Effector CD4-positive, alpha-beta T cell (primary cell): ENCODE measurements at regions not wholly inside any gene's neighbourhood (a gene's known extent, or its start where the extent isn't known, plus 50 kb on each side); places are given as distances from the start of the nearest gene placed in this dataset.
"Not testable (repeated sequence)": the region's sequence is repeated elsewhere in the genome, so short reads cannot be mapped to it uniquely, and the experiment has no call there.

Experiments
- DNase-seq: peaks from one replicate; pipeline ENCODE4 v3.0.0-alpha.2; 2020

DNA sequence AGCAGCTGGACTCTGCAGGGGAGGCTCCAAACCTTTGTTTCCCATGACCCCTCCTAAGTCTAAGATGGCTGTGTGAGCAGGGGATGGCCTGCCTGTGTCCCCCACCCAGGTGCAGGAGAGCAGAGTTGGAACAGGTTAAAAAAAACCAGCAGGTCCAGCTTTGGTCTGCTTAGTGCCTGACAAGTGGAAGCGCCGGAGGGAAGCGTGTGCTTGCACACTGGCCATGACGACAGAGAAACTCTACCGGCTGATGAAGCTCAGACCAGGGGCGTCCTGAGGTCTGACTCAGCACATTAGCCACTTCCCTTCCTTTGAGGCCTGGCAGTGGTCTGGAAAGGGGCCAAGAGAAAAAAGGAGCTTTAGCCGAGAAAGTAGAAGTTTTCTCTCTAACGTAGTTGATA, 280.1 kb downstream of the VRK1 start:
- DNase-seq: no peak

DNA sequence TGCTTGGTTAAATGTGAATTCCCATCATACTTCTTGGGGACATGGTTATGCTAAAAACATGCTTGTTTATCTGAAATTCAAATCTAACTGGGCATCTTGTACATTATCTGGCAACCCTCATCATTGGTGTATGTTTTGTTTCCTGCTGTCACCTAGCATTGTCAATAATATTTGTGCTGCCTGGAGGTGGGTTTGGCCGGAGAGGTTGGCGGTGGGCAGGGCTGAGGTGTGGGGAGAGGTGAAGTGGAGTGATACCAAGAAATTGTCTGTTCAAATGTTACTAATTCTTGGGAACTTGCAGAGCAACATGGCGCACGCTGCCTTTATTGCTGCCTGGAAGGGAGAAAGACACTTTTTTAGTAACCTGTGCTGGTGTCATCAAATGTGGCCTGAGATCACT, 280.5 kb downstream of the VRK1 start:
- DNase-seq: no peak

DNA sequence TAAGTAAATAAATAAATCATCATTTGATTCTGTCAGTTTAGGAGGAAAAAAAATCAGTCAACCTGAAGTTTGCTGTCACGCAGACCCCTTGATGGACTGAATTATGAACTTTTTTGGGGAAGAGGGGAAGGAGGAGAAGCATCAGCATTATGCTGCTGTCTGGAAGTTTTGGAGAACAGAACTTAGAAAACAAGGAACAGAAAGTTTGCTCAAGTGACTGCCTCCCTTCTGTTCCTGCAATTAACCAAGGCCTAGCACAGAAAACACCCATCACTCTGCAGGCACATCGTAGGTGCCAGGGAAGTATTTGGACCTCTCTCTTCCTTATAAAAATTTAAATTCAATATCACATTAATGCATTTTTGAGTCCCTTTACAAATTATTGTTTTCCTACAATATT, 283.8 kb downstream of the VRK1 start:
- DNase-seq: no peak

DNA sequence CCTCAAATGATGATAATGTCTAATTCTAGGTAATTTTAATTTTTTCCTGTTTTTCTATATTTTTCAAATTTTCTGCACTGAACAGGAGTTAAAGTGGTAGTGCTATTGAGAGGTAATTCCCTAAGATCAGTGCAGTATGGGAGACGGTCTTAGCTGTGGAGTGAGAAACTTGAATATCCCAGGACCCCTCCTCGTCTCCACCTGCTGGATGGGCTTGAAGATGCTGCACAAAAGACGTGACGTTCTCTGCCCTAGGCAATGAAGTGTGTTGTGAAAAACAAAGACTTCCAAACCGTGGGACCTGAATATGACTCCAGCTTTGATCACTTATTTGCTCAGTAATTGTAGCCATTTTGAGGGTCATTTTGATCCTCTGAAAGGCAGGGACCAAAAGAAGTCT, 298.1 kb downstream of the VRK1 start:
- DNase-seq: no peak

DNA sequence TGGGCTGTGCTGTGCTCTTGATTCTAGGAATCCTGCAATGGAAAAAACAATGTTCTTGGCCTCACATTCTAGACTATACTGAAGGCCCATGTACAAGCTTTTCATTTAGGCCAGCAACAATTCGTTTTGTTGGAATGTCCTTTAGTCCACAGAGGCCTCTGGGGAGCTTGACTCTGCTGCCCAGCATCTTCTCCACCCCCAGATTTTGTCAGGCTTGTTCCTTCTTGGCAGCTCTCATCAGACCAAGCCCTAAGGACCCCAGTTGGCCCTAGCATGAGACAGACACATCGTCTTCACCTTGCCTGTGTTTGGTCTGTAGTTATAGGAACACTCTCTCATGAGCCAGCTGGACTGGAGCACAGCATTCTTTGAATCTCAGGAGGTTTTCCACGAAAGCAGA, 300.1 kb downstream of the VRK1 start:
- DNase-seq: no peak

DNA sequence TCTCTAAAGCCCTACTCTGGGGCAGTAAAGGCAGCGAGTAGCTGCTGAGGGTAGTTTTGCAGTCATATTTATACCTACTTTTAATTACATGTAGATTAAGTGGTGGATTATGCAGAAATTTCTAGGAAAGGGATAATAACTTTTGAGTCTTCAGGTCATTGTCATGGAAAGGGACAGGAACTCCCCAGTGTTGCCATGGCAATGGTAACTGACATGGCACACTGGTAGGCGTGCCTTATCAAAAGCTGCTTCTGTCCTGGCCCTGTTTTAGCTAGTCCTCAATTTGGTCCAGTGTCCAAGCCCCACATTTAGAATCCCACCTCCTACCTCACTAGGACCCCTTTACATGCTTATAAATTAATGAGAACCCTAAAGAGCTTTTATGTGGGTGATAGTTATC, 303.1 kb downstream of the VRK1 start:
- no peak for DNase-seq

DNA sequence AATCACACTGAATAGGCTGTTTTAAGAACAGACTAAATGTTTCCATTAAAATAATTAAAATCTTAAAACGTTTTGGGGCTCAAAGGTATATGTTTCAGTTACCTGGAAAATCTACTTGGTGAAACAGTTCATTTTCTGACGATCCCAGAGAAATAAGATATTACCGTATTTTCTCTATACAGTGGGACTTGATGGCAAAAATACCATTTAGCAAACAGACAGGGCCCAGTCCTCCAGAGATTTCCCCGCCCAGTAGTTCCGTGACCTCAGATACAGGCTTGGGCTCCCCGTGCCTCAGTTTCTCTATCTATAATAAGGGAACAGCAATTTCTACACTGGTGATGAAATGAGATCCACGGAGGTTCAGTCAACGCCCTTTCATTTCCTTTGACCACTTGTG, 304.4 kb downstream of the VRK1 start:
- DNase-seq: no peak

DNA sequence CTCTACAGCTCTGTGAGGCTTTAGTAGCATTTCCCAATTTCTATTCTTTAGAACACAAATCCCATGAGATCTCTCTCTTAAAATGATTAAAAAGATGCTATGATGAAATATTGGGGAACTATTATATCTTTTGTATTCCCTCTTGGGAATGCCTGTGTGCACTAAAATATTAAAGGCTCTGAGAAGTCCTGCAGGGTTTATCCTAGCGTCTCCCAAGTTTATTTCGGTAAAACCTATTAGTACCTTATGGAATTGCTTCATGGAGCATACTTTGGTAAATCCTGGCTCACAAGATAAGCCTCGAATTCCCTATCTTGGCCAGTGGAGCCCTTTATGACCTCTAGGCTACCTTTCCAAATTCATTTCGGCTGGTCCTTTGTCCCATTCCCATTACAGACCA, 306.8 kb downstream of the VRK1 start:
- DNase-seq: no peak

DNA sequence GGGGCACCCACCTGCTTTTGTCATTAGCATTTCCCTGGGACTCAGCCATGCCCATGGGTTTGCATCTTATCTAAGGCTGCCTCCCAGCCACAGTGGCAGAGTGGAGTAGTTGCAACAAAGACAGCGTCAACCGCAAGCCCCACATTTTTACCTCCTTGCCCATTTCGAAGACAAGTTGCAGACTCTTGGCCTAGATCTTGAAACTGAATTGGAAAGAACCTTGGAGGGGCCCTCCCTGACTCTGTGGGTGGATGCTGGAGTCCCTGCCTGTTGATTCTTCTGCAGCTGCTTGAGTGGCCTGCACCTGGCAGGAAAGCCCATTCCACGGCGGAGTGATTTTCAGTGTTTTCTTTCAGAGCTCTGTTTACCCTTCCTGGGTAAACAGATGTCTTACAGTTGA, 309.0 kb downstream of the VRK1 start:
- no peak for DNase-seq

DNA sequence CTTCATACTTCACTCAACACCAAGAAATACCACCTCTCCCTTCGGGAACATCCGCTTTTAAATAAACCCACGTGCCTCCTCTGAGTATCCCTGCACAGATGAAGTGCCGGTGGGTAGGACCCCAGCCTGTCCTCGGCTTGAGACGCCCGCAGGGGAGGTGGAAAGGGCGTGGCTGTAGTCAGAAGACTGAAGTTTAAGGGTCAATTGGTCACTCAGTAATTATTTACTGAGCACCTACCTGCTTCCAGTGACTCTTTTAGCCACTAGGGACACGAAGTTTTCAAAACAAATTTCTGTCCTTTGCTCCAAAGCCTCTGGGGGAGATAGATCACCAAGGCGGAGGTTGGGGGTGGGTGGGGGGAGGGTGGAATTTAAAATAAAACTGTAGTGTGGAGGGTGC, 309.4 kb downstream of the VRK1 start:
- DNase-seq: no peak

DNA sequence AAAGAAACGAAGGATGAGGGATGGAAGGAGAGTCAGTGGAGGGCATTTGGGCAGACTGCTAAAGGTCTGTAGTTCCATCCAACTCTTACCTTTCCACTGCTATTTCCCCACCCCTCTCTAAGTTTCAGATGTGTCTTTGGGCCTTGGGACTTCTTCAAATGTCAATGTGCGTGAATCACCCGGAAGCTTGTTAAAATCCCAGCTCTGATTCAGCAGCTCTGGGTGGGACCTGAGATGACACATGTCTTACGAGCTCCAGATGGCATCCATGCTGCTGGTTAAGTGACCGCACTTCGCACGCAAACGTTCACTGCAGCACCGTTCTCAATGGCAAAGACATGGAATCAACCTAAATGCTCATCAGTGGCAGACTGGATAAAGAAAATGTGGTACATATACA, 309.9 kb downstream of the VRK1 start:
- DNase-seq: no peak

DNA sequence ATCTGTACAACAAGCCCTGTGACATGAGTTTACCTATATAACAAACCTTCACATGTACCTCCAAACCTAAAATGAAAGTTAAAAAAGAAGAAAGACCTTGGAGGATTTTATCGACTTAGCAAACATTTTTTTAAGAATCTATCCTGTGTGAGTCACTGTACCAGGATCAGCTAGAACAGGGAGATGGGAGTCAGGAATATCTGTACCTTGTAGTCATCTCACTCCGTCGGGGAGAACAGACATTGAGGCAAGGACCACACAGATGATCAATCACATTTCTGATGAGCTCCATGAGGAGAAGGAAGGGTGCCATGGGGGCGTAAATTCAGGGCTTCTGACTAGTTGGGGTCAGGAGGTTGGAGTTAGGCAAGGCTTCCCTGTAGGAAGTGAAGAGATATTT, 310.6 kb downstream of the VRK1 start:
- no peak for DNase-seq

DNA sequence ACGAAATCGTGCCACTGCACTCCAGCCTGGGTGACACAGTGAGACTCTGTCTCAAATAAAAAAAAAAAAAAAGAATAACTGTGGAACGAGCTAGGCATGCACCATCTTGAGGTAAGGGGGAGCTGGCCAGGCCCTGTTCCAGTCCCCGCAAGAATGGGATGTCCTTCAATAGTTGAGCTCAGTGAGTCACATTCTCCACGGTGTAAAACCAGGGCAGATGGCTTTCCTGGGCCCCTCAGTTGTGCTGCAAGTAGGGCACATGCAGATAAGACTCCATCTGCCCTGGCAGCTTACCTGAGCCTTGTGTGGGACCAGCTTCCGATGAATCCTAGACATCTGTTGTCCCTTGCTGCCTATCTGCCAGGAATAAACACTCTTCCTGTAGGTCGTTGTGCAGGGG, 312.1 kb downstream of the VRK1 start:
- DNase-seq: no peak

DNA sequence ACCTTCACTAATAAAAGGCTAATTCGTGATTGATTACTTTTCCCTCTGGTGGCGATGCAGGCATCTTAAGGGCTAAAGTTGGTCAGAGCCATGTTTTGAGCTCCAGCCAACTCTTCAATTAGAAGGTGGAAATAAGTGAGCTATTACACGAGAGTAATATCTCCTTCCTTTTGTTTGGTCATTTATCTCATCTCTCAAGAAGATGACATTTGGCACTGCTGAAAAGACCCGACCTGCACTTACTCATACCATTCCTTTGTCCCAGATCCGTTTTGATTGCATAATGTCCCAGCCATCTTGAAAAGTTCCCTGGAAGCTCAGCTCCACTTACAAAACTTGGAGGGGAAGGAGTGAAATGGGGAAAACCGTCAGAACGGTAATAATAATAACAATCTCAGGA, 316.2 kb downstream of the VRK1 start:
- DNase-seq: no peak

DNA sequence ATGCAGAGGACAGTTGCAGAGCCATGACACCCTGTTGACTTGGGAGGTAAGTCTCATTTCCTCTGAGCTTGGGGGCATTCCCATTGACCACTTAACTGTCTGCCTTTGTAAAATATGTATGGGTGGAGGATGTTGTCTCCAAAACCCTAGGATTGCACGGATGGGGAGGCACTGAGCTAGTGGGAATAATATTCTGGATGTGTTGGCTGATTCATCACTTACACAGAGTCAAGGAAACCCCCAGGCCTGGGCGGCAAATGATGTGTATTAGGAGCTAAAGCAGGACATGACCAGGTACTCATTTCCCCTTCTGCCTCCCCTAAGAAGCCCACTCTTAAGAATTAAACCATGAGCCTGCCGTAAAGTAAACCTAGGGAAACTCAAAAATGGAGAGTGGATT, 319.4 kb downstream of the VRK1 start:
- no peak for DNase-seq

DNA sequence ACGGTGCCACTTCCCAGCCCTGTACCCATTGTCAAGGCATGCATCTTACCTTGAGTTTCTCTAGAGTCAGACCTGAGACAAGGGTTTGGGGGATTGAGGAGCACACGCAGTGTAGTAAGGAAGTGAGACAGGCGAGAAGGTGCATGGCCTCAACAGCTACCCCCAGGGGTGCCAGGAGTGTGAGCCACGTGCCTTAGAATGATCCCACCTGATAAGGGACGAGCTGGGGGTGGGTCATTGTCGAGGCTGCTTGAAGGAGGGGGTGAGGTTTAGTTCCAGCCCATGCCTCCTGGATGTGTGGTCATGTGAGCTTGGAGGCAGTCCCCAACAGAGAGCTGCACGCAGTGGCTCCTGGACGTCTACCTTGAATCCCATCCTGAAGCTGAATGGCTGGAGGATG, 320.5 kb downstream of the VRK1 start:
- no peak for DNase-seq

DNA sequence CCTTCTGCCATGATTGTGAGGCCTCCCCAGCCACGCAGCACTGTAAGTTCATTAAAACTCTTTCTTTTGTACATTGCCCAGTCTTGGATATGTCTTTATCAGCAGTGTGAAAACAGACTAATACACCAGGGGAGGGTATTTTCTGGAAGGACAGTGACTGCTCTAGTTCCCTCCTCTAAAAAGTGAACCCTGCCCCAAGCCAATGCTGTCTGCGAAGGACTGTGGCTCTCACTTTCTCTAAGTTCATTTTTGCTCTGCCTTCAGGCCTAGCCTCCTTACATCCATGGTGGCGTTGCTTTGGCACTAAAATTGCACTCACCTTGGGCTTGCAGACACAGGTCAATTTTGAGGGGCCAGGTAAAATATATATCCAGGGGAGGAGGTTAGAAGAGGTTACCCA, 323.0 kb downstream of the VRK1 start:
- DNase-seq: no peak

DNA sequence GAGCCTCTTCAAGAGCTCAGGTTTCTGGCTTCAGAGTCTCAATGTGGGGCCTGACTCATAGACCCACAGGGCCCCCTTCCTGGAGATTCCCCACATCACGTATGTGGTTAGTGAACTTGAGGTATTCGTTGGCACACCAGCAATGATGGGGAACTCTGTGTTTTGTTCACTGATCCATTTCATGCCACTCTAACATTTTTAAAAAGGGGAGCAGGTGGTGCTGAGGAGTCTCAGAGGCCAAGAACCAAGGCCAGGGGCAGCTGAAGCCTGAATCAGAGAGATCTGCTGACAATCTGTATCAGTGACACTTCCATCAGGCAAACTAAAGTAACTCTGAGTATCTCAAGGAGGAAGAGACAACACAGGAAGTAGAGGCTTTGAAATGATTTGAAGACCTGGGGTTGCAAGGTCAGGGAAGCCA, 323.4 kb downstream of the VRK1 start:
- no peak for DNase-seq

DNA sequence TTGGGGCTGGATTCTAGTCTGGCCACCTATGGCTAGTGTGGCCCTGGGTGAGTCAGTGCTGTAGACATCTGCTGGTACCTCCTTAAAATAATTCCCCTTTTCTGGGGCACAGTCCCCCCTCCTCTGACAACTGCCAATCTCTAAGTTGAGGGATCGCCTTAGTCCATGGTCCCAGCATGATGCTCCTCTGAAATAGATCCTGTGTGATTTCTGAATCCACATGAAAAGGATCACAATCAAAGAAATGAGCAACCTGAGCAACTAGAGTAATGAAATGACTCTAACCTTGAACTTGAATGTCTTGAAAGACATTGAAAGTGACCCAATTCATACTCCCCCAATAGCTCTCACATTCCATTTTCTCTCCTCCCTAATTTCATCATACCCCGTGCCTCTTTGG, 332.5 kb downstream of the VRK1 start:
- DNase-seq: no peak

DNA sequence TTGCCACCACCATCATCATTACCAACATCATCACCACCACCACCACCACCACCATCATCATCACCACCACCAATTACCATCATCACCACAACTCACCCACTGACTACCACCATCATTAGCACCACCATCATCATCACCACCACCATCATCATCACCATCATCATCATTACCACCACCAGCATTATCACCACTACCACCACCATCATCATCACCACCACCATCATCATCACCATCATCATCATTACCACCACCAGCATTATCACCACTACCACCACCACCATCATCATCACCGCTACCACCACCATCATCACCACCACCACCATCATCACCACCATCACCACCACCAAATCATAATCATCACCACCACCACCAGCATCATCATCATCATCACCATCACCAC, 338.7 kb downstream of the VRK1 start:
- DNase-seq: not testable (repeated sequence)

DNA sequence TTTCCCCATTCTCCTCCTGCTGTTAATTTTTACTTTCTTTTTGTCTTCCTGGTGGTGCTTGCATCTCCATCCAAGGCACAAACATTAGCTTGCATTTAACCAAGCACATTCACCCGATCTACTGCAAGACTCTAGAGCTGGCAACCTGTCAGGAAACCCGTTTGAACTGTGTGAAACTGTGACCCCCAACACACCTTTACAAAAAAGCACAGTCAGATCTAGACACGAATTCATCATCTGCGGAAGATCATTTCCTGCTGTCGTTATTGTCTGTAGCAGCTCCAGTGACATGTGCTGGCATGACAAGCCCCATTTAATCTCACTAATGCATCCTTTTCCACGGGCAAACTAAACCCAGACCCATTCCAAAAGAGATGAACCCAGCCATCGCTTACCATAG, 340.5 kb downstream of the VRK1 start:
- DNase-seq: no peak

DNA sequence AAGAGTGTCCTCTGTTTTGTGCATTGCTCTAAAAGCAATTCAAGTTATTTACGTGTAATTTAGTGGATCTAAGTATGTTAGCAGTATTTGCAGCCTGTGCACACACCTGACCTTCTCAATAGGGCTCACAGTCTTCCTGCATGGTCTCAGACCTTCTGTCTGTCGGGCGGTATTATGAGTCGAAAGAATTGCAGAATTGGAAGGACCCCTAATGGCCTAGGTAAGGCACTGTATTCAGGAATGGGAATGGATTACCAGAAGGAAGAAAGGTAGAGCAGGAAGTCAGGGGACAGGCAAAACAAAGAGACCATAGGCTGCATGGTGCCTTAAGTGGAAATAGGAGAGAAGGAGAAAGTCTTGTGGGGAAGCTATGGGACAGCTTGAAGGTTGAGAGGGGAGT, 341.6 kb downstream of the VRK1 start:
- DNase-seq: no peak

DNA sequence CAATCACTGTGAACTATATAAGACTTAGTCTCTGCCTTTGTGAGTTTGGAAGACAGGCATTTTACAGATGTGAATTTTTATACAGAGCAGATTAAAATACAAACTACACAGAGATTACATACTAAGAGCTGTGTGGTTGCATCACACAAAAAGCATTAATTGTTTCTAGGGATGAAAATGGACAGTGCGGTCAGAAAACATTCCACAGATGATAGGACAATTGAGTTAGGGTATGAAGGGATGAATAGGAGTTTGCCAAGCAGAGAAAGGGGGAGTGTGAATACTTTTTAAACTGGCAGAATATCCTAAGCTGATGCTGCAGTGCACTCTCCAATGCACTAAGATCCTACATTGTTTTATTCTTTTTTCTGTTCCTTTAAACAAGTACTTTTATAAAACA, 345.8 kb downstream of the VRK1 start:
- DNase-seq: no peak

DNA sequence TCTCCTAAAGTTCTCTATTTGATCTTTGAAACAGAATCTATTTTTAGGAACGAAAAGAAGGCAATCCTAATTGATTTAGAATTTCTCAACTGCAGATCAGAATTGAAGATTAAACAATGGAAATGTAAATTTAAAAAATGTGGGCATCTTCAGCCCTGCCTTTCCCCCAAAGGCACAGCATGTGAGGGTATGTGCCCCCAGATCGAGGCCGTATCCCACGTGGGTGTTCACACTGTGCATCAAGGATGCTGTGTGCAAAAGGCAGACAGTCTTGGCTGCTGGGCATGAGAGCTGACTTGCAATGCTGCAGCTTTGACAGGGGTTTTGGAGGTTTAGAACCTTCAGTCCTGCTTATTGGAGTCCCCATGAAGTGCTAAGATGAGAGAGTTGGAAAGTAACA, 346.3 kb downstream of the VRK1 start:
- DNase-seq: no peak

DNA sequence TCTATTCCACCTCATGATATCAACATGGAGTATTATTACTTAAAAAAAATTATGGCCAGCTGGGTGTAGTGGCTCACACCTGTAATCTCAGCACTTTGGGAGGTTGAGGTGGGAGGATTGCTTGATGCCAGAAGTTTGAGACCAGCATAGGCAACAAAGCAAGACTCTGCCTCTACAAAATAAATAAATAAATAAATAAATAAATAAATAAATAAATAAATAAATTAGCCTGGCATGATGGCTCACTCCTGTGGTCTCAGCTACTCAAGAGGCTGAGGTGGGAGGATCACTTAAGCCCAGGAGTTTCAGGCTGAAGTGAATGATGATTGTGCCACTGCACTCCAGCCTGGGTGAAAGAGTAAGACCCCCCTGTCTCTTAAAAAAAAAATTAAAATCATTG, 350.8 kb downstream of the VRK1 start:
- not testable (repeated sequence) for DNase-seq

DNA sequence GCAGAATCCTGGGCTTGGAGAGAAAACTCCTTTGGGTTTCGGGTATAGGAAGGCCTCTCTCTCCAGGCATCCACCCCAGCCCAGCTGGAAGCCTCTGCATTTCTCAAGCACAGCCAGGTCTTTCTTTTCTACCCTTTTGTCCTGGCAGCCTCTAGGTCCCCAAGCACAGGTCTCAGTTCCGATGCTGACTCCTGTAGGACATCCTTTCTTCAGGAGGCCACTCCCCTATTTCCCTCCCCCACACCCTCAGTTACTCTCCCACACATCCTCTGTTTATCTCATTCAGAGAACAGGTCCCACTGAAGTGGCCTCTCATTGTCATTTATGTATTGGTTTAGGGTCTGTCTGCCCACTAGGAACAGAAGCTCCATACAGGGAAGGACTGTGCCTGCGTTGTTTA, 352.6 kb downstream of the VRK1 start:
- DNase-seq: no peak
